GM21737 (cell line): ENCODE measurements at regions not wholly inside any gene's neighbourhood (a gene's known extent, or its start where the extent isn't known, plus 50 kb on each side); places are given as distances from the start of the nearest gene placed in this dataset.

Source experiments
- ATAC-seq: cut with Tn5 transposase; IDR thresholded peaks from one replicate; pipeline ENCODE4 v1.9.1; 2021; ENCODE audit warnings: mild to moderate bottlenecking, moderate library complexity; ENCODE audit not compliant: unreplicated experiment

- ATAC-seq = no peak
These were observed 2440.0 kb downstream of the PCDH7 start for GRCh38 chr4:33160126-33160525.

- no peak for ATAC-seq
These were observed 2441.0 kb downstream of the PCDH7 start for GRCh38 chr4:33161202-33161601.

- no peak for ATAC-seq
These were observed 2442.0 kb downstream of the PCDH7 start for GRCh38 chr4:33162122-33162521.

GRCh38 chr4:33171873-33172525 is 2451.8 kb downstream of the PCDH7 start:
- no peak for ATAC-seq

GRCh38 chr4:33176566-33176965 is 2456.4 kb downstream of the PCDH7 start:
- no peak for ATAC-seq

GRCh38 chr4:33184657-33185290 is 2464.6 kb downstream of the PCDH7 start:
- ATAC-seq = peak; percentile 93

- peak; percentile 44 for ATAC-seq
These were observed 2466.9 kb downstream of the PCDH7 start for GRCh38 chr4:33187035-33187434.

GRCh38 chr4:33188733-33189132 is 2468.6 kb downstream of the PCDH7 start:
- ATAC-seq = no peak

- no peak for ATAC-seq
These were observed 2469.0 kb downstream of the PCDH7 start for GRCh38 chr4:33189169-33189568.

- ATAC-seq = no peak
These were observed 2472.9 kb downstream of the PCDH7 start for GRCh38 chr4:33193109-33193508.

- ATAC-seq = no peak
These were observed 2480.2 kb downstream of the PCDH7 start for GRCh38 chr4:33200377-33200776.

- ATAC-seq = no peak
These were observed 2498.1 kb downstream of the PCDH7 start for GRCh38 chr4:33218238-33218637.

- no peak for ATAC-seq
These were observed 2506.0 kb downstream of the PCDH7 start for GRCh38 chr4:33226133-33226532.

GRCh38 chr4:33226783-33227182 is 2506.6 kb downstream of the PCDH7 start:
- ATAC-seq = no peak

GRCh38 chr4:33255094-33255493 is 2534.9 kb downstream of the PCDH7 start:
- ATAC-seq = no peak

- no peak for ATAC-seq
These were observed 2535.3 kb downstream of the PCDH7 start for GRCh38 chr4:33255507-33255906.

- no peak for ATAC-seq
These were observed 2542.7 kb downstream of the PCDH7 start for GRCh38 chr4:33262824-33263223.

GRCh38 chr4:33268776-33269175 is 2548.6 kb downstream of the PCDH7 start:
- no peak for ATAC-seq

GRCh38 chr4:33270403-33270802 is 2550.2 kb downstream of the PCDH7 start:
- no peak for ATAC-seq

- no peak for ATAC-seq
These were observed 2552.6 kb downstream of the PCDH7 start for GRCh38 chr4:33272722-33273121.

- no peak for ATAC-seq
These were observed 2563.6 kb downstream of the PCDH7 start for GRCh38 chr4:33283818-33284217.

- no peak for ATAC-seq
These were observed 2576.8 kb downstream of the PCDH7 start for GRCh38 chr4:33296876-33297455.
